Fibroblast of villous mesenchyme (primary cell): ENCODE measurements at regions not wholly inside any gene's neighbourhood (a gene's known extent, or its start where the extent isn't known, plus 50 kb on each side); places are given as distances from the start of the nearest gene placed in this dataset.

Experiments
- DNase-seq: peaks from one replicate; pipeline ENCODE4 v3.0.0-alpha.2; 2010; ENCODE audit warnings: low read depth
- H3K4me3 ChIP-seq: 2 replicates; pipeline ENCODE4 v1.5.1; 2011; ENCODE audit warnings: low read depth, mild to moderate bottlenecking, low read length
- CTCF ChIP-seq: IDR thresholded peaks from 2 replicates; pipeline ENCODE4 v1.5.1; 2012; ENCODE audit warnings: low read depth, mild to moderate bottlenecking, low read length; ENCODE audit not compliant: insufficient read depth

GRCh38 chr1:8138673-8139072 is 112.6 kb upstream of the ERRFI1 start:
- no peak overlapping the region for H3K4me3 ChIP-seq
- no peak for DNase-seq
- no peak for TF ChIP-seq CTCF

GRCh38 chr1:8137481-8138244 is 111.6 kb upstream of the ERRFI1 start:
- DNase-seq, result peak; percentile 98
- peak overlapping the region; percentile 51 for H3K4me3 ChIP-seq
- no peak for TF ChIP-seq CTCF

- TF ChIP-seq CTCF, result no peak
- peak; percentile 78 for DNase-seq
- no peak overlapping the region for H3K4me3 ChIP-seq
These were observed 110.7 kb upstream of the ERRFI1 start for GRCh38 chr1:8136766-8137165.

- no peak overlapping the region for H3K4me3 ChIP-seq
- no peak for DNase-seq
- TF ChIP-seq CTCF, result no peak
These were observed 109.1 kb upstream of the ERRFI1 start for GRCh38 chr1:8135250-8135649.

- no peak overlapping the region for H3K4me3 ChIP-seq
- TF ChIP-seq CTCF, result no peak
- DNase-seq, result peak; percentile 64
These were observed 108.6 kb upstream of the ERRFI1 start for GRCh38 chr1:8134546-8135235.

GRCh38 chr1:8133657-8134430 is 107.7 kb upstream of the ERRFI1 start:
- peak; percentile 95 for DNase-seq
- no peak overlapping the region for H3K4me3 ChIP-seq
- TF ChIP-seq CTCF, result no peak
